Thyroid gland (tissue), 4 donors: ENCODE measurements at regions not wholly inside any gene's neighbourhood (a gene's known extent, or its start where the extent isn't known, plus 50 kb on each side); places are given as distances from the start of the nearest gene placed in this dataset.

Experiments
- DNase-seq, 2 donors: peaks; one replicate each; pipeline ENCODE4 v3.0.0-alpha.2; 2019
- H3K27ac ChIP-seq, 3 donors: fragments of 200-600 bp; sonication (generic); 1 replicate in 2 of 3; 2 replicates in 1 of 3; pipeline ENCODE4 v1.5.1; 2016 to 2019; ENCODE audit warnings: mild to moderate bottlenecking in 1 of 3, moderate library complexity in 1 of 3
- H3K27me3 ChIP-seq: fragments of 200-600 bp; sonication (generic); one replicate; pipeline ENCODE4 v1.5.1; 2019
- H3K36me3 ChIP-seq, 2 donors: fragments of 200-600 bp; sonication (generic); one replicate each; pipeline ENCODE4 v1.5.1; 2016 to 2019
- H3K4me1 ChIP-seq, 2 donors: fragments of 200-600 bp; sonication (generic); one replicate each; pipeline ENCODE4 v1.5.1; 2017 to 2019
- H3K4me3 ChIP-seq, 3 donors: fragments of 200-600 bp; sonication (generic); replicated peaks in 1 of 3; 1 replicate in 2 of 3; 2 replicates in 1 of 3; pipeline ENCODE4 v1.5.1; 2016; ENCODE audit warnings: mild to moderate bottlenecking in 1 of 3
- H3K9me3 ChIP-seq: fragments of 200-600 bp; sonication (generic); one replicate; pipeline ENCODE4 v1.5.1; 2017
- POLR2A ChIP-seq, 2 donors: fragments of 450-650 bp; IDR thresholded peaks; one replicate each; pipeline ENCODE4 v1.6.1; 2017; ENCODE audit warnings: antibody characterized with exemption in 2 of 2, mild to moderate bottlenecking in 2 of 2, moderate library complexity in 1 of 2
- WGBS, 2 donors: methylation state at CpG; one replicate each; pipeline ENCODE4 v1.1.5; 2017; 5-methylcytosine and 5-hydroxymethylcytosine counted together
- intact Hi-C: fragments of 100-400 bp; cut with DNase I; formaldehyde crosslinking; loops from one replicate; pipeline ENCODE4 v1.15.1; 2023
- TF ChIP-seq, protein P1 (sequence below), 6 experiments: fragments of 200-600 bp in 3 of 6; fragments of 450-650 bp in 3 of 6; sonication (generic) in 3 of 6; IDR thresholded peaks; one replicate each; pipeline ENCODE4 v1.5.1; 2016 to 2019; ENCODE audit warnings: antibody characterized with exemption in 6 of 6, mild to moderate bottlenecking in 2 of 6, inconsistent platforms in 1 of 6, moderate library complexity in 1 of 6

DNA sequence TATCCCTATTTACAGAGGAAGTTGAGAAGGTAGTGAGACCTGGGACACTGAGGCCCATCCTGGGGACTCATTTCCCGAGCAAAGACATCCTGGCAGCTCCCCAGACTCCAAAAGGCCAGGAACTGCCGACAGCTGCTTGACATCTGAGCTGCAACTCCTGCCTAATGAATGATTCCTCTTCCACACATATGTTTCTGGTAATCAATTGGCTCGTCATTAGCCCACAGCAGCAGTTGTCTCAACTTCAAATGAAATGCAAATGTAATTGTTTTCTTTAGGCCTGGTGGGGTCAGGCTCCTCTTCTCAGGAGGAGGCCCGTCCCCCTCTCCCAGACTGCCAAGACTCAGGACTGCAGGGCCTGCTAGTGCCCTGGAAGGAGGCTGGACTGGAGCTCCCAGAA is 61.8 kb upstream of the DISP3 start:
- WGBS, 2 donors = 31% methylated on average over 4 of the region's 4 CpGs

GRCh38 chr1:11418056-11418455 is 60.9 kb upstream of the DISP3 start:
- H3K27me3 ChIP-seq = no peaks in the 10 kb centered on the region
- H3K36me3 ChIP-seq = no peaks in the 10 kb centered on the region
- no peaks in the 10 kb centered on the region for H3K9me3 ChIP-seq
- no peak for DNase-seq
- no peaks in the 10 kb centered on the region for H3K4me1 ChIP-seq
- no peak overlapping the region for H3K27ac ChIP-seq
- no peak for TF ChIP-seq POLR2A (IDR thresholded peaks at IDR 0.05)
- TF ChIP-seq, protein P1, sequence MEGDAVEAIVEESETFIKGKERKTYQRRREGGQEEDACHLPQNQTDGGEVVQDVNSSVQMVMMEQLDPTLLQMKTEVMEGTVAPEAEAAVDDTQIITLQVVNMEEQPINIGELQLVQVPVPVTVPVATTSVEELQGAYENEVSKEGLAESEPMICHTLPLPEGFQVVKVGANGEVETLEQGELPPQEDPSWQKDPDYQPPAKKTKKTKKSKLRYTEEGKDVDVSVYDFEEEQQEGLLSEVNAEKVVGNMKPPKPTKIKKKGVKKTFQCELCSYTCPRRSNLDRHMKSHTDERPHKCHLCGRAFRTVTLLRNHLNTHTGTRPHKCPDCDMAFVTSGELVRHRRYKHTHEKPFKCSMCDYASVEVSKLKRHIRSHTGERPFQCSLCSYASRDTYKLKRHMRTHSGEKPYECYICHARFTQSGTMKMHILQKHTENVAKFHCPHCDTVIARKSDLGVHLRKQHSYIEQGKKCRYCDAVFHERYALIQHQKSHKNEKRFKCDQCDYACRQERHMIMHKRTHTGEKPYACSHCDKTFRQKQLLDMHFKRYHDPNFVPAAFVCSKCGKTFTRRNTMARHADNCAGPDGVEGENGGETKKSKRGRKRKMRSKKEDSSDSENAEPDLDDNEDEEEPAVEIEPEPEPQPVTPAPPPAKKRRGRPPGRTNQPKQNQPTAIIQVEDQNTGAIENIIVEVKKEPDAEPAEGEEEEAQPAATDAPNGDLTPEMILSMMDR (IDR thresholded peaks at IDR 0.05) = no peak
- intact Hi-C loops = no loop called here
- H3K4me3 ChIP-seq = no peak overlapping the region
- 72 to 78% methylated on average over 4 of the region's 4 CpGs for WGBS, 2 donors

More for the DNA sequence above, 61.8 kb upstream of the DISP3 start:
- Histone ChIP-seq H3K4me1 (no peaks in the 10 kb centered on the region), H3K9me3 (no peaks in the 10 kb centered on the region), H3K27ac (no peak overlapping the region), H3K36me3 (no peaks in the 10 kb centered on the region), H3K4me3 (no peak overlapping the region), H3K27me3 (no peaks in the 10 kb centered on the region)
- intact Hi-C loops = no loop called here
- TF ChIP-seq, protein P1 (IDR thresholded peaks at IDR 0.05) = no peak
- no peak for TF ChIP-seq POLR2A (IDR thresholded peaks at IDR 0.05)
- no peak for DNase-seq

- Histone ChIP-seq H3K27me3 (no peaks in the 10 kb centered on the region), H3K9me3 (no peaks in the 10 kb centered on the region), H3K4me1 (no peaks in the 10 kb centered on the region), H3K4me3 (no peak overlapping the region), H3K27ac (no peak overlapping the region), H3K36me3 (no peaks in the 10 kb centered on the region)
- intact Hi-C loops = no loop called here
- 85 to 92% methylated on average over 8 of the region's 8 CpGs for WGBS, 2 donors
- TF ChIP-seq, protein P1 (IDR thresholded peaks at IDR 0.05) = no peak
- no peak for TF ChIP-seq POLR2A (IDR thresholded peaks at IDR 0.05)
- DNase-seq = no peak
Observed at GRCh38 chr1:11421443-11421842, 57.5 kb upstream of the DISP3 start.

- TF ChIP-seq, protein P1 (IDR thresholded peaks at IDR 0.05) = no peak
- TF ChIP-seq POLR2A (IDR thresholded peaks at IDR 0.05) = no peak
- intact Hi-C loops = no loop called here
- Histone ChIP-seq H3K4me3 (no peak overlapping the region), H3K27ac (no peak overlapping the region), H3K36me3 (no peaks in the 10 kb centered on the region), H3K4me1 (no peaks in the 10 kb centered on the region), H3K27me3 (no peaks in the 10 kb centered on the region), H3K9me3 (no peaks in the 10 kb centered on the region)
- WGBS, 2 donors = 72 to 74% methylated on average over 9 of the region's 9 CpGs
- no peak for DNase-seq
Observed at GRCh38 chr1:11422686-11423085, 56.3 kb upstream of the DISP3 start.

- no peak for DNase-seq
- no peak overlapping the region for H3K27ac ChIP-seq
- TF ChIP-seq, protein P1 (IDR thresholded peaks at IDR 0.05) = no peak
- TF ChIP-seq POLR2A (IDR thresholded peaks at IDR 0.05) = no peak
- H3K27me3 ChIP-seq = no peaks in the 10 kb centered on the region
- 86 to 94% methylated on average over 3 to 4 of the region's 4 CpGs for WGBS, 2 donors
- intact Hi-C loops = no loop called here
- H3K4me1 ChIP-seq = no peaks in the 10 kb centered on the region
- no peaks in the 10 kb centered on the region for H3K36me3 ChIP-seq
- no peak overlapping the region for H3K4me3 ChIP-seq
- H3K9me3 ChIP-seq = no peaks in the 10 kb centered on the region
Observed at GRCh38 chr1:11426617-11427016, 52.3 kb upstream of the DISP3 start.
